ENCODE measurements at regions not wholly inside any gene's neighbourhood (a gene's known extent, or its start where the extent isn't known, plus 50 kb on each side); places are given as distances from the start of the nearest gene placed in this dataset.
"Not testable (repeated sequence)": the region's sequence is repeated elsewhere in the genome, so short reads cannot be mapped to it uniquely, and the experiment has no call there.

DNA sequence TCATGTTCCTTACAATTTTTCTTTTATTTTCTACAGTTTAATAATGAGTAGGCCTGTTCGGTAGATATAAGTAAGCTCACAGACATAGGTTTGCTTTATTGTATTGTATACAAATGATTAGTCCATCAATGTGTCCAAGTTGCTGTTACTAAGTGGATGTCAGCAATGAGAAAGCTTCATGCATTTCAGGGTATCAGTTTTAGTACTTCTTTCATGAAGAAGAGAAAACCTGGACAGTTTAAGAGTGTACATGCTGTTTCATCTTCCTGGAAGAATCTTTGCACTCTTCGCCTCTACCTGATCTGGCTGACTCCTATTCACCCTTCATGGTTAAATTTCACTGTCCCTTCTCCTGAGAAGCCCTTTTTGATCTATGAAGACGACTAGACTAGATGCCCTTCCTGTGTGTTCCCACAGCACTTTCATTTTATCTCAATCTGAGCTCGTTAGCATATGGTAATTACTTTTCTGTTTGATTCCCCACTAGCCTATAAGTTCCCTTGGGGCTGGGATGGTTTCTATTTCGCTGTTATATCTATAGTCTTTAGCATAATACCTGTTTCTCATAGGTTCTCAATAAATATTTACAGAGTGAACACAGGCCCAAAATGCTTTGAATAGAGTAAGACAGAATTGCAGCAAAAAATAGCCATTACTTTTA is 70.7 kb downstream of the CETN3 start:
- DNase-seq = no peak

DNA sequence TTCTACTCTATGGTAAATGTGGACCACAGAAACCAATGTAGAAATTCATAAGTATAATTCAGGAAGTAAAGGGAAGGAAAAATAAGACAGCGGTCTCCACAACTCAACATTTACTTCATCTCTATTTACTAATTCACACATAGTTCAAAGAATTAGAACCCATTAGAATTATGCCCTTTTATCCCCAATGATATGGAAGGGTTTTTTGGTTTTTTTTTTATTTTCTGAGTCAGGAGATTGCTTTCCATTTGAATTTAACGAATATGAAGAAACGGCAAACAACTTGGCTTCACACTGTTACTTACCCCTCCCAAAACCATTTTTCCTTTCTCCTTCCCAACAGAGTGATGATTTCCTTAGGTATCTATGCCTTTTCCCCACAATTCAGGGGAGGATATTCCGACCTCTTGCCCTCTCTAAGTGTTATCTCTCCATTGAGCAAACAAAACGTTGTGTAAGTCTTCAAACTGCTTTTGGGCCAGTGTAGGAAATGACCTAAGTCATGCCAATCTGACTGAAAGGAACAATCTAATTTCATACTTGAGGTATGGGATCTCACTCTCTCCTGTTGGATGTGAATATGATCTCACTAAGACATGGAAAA is 72.0 kb downstream of the CETN3 start:
- peak; percentile 64 for DNase-seq

DNA sequence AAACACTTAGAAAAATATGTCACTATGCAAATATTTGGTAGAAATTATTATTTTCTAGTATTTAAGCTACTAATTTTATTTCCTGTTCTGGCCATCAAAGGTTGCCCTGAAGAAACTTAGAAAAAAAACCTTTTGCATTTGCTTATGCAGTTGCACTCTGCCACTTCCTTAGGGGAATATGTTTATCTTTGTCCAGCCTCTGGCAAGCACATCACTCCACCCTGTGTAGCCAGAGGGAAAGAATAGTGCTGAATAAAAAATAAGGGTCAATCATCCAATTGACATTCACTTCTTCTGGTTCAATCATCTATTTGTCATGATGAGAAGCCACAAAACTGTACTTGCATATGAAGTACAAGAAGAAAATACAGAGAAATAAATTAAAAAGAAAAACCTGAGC is 72.8 kb downstream of the CETN3 start:
- no peak for DNase-seq

DNA sequence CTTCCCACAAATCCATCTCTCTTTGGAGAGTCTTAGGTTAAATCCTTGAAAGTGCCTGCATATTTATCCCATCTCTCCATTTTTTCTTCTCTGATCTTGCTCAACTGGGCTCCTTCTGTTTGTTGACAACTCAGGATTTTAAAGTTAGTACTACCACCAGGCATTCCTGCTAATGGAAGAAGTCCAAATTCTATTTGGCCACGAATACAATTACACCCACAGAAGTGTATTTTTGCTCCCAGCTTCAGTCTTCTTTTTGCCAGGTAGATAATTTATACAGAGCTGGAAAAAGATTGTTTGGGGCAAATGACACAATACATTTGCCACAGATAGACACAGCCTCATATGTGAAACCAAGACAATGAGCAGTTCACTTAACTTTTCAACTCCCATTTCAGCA is 74.8 kb downstream of the CETN3 start:
- no peak for DNase-seq

DNA sequence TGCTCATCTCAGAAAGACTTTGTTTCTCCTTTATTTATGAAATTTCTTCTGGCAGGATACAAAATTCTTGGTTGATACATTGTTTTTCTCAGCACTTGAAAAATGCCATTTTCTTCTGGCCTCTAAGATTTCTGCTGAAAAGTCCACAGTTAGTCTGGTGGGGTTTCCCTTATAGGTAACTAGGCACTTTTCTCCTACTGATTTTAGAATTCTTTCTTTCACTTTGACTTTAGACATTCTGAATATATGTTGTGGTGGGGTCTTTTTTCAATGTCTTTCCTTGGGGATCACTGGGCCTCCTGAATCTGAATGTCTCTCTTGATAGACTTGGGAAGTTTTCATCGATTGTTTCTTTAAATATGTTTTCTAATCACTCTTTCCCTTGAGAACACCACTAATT is 79.6 kb downstream of the CETN3 start:
- DNase-seq = no peak

DNA sequence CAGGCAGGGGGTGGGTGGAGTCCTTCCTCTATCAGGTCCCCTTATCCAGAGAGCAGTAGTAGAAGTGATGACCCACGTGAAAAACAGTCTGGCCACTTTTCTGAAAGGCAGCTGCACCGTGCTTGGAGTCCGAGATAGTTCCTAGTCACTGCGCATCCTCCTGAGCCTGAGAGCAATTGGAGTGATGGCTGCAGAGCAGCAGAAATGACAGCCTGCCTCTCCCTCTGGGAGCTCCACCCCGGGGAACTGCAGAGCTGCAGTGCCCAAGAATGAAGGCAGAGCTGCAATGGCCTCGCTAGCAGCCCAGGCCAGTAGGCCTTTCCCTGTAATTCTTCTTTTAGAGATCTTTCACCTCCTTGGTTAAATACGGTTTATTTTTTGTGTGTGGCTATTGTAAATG is 82.6 kb downstream of the CETN3 start:
- no peak for DNase-seq

DNA sequence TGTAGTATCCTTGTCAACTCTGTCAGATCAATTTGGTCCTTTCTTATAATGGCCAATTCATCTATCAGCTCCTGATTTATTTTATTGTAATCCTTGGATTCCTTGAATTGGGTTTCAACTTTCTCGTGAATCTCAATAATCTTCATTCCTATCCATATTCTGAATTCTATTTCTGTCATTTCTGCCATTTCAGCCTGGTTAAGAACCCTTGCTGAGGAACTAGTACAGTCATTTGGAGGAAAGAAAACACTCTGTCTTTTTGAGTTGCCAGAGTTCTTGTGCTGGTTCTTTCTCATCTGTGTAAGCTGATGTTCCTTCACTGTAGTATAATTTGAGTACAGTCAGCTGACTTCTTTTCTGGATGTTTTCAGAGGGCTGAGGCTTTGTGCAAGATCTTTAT is 84.5 kb downstream of the CETN3 start:
- no peak for DNase-seq

DNA sequence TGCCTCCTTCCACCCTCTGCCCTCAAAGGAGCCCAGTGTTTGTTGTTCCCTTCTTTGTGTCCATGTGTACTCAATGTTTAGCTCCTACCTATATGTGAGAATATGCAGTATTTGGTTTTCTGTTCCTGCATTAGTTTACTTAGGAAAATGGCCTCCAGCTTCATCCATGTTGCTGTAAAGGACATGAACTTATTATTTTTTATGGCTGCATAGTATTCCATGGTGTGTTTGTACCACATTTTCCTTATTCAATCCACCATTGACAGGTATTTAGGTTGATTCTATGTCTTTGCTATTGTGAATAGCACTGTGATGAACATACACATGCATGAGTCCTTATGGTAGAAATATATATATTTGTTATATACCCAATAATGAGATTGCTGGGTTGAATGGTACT is 89.2 kb downstream of the CETN3 start:
- DNase-seq = not testable (repeated sequence)

DNA sequence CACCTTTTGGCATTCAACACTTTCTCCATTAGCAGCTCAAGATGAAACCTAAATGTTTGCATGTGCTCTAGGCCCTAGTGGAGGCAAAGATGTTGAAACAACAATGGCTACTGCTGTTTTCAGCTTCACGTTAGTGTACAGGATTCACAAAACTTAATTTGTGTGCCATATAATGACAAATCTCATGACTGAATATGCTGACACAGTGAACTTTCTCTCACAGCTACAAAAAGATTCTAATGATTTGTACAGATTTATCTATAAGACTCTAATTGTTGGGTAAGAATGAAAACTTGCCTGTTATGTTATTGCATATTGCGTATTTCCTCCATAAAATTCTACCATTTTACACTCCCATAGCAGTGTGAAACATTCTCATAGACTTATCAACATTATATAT is 97.5 kb downstream of the CETN3 start:
- no peak for DNase-seq

DNA sequence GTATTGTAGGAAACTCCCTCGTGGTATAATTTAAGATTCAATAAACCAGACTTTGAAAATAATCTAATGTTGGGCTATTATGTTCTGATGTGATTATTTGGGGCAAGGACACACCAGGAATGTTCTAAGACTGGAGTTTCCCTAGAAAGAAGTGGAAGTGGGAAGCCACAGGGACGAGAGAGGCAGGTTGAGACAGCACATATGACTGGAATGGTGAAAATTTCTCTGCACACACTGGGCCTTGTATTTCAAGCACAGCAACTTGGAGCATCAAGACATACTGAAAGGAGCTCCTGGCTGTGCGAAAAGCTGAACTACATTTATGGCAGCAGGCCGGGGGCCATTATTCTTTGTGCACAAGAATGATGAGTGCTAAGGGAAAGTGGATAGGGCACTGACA is 98.2 kb downstream of the CETN3 start:
- DNase-seq = no peak

DNA sequence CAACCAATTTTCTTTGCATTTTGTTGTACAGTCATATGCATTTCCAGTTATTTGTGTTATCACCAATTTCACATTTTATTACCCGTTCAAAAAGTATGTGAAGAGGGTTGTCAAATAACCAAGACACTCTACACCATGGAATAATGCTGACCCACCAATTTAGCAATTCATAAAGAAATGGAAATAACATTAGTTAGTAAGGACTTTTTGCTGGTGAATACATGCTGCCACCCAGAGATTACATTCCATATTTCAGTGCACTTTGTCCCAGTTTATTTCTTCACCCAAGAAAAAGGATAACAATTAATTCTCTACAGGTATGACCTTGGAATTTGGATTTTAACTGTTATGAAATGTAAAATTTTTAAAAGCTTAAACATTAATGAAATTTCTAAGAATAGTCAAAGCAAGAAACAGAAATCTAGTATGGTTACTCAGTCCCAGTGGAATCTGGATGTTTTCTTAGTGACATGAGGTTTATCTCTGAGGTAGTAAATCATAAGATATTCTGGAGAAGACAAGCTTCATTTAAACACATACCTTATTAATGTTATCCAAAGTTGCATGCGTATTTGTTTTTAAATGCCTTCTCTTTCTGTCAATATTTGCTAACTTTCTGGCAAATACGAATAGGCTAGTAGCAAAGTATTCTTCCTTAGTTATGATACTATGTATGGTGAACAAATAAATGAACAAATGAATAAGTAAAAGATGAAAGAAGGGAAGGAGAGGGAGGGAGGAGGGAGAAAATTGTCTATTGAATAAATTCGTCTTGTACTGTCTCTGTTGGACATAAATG is 100.6 kb downstream of the CETN3 start:
- peak; percentile 14 for DNase-seq

DNA sequence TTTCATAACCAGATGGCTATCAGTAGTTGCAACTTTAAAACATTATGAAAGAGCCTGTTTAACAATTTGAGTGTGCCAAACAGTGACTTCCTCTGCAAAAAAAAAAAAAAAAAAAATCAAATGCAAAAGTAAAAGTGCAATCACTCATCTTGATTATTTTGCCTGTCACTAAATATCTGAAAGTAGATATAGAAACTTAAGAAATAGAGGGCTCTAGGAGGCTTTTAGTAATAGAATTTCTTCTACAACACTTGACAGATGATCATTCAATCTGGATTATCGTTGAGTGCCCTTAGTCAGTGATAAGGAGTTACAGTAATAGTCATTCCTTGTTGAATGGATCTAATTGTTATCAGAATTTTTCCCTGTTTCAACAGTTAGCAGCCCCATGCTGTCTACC is 101.8 kb downstream of the CETN3 start:
- no peak for DNase-seq

DNA sequence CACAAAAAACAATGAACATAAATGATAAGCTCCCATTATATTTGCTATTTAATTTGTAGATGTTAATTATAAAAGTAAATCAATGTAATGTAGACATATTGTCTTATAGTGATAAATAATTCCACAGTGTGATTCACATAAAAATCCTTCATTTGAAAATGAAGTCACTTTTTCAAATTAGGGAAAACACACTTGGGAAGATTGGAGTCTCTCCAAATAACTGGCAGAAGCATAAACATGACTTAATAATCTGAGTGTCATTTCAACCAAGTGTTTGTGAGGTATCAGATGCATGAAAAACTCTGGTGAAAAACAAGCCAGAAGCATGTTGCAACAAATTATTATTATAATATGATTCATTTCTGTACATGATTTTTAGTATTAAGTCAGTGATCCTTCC is 102.2 kb downstream of the CETN3 start:
- no peak for DNase-seq

DNA sequence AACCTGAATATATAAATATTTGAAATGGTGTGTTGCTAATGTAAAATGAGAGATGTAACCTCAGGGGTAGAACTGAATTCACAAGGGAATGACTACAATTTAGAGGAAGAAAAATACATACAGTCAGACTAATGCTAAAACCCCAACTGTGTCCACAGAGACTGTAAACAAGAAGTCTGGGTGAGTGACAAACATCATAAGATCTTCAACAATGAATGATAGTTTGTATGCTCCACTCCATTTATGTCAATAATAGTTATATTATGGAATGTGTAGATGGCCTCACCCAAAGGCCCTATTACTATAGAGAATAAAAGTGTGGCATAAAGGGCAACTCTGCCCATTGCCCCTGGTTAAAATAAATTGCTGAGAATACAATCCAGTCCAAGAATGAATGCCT is 102.9 kb downstream of the CETN3 start:
- DNase-seq = no peak

DNA sequence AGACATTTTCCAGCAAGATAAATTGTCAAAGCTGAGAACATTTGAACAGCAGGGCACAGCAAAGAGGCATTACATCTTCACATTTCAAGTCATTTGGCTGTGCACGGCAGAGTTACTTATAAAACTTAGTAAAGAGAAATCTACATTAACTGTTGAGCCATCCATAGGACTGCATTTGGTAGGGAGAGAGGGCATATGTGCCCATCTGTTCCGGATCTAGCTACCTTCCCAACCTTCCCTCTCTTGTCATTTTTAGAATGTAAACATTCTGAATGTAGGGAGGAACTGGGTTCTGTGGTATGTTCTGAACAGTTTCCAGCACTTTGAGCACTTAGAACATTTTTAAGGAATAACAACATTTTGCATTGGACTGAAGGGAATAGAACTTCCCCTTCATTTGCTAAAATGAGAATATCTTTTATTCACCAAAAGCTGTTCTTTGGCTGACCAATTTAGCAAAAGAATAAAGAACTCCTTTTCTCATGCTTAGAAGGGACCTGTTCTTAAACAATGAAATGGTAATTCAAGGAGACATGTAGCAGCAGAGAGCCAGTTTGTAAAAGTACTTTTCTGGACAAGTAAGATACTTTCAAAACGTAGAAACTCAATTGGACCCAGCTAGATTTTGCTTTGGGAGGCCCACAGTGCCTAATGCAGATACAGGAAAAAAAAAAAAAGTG is 104.4 kb downstream of the CETN3 start:
- no peak for DNase-seq

DNA sequence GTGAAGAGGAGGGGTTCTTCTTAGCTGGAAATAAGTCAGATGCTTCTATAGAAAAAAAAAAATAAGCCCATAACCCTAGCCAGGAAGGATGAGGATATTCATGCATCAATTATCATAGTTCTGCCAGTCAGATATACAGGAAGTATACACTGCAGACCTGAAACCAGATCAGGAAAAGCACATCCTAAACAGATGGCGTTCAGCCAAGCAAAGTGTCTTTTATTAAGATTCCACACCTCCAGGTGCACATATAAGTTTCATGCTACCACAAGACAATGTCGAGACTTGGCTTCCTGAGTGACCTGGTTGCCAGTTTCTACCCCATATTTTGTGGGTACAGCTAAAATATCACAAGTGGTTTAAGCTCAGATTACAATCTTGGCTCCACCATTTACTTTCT is 108.3 kb downstream of the CETN3 start:
- DNase-seq = no peak

DNA sequence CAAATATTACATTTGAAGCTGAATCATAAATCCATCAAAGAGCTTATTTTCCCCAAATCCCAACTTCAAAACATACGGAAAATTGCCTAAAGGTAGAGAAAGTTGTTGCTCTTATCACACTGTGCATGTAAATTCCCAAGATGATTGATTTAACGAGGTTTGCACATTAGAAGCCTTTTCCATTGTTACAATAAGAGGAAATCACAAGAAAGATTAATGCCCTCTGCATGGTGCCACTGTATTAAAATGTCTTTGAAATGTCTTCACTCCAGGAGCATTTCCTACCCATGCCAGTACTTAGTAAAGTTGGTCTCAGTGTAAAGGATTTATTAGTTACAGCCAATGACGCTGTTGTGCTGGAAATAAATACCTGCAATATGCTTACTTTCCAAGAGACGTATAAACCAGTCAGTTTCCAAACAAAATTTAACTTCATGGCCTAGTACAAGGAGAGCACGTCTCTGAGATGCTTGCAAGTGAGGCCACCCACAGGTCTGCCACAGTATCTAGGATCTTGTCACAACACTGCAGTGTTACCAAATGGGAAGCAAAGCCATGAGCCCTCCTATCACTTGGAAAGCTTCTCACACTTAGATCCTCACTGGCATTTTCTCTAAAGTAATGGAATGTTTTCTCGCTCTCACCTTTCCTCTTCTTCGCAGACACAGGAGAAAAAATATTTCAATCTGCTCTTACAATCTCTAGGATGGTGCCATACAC is 112.4 kb downstream of the CETN3 start:
- DNase-seq = no peak

DNA sequence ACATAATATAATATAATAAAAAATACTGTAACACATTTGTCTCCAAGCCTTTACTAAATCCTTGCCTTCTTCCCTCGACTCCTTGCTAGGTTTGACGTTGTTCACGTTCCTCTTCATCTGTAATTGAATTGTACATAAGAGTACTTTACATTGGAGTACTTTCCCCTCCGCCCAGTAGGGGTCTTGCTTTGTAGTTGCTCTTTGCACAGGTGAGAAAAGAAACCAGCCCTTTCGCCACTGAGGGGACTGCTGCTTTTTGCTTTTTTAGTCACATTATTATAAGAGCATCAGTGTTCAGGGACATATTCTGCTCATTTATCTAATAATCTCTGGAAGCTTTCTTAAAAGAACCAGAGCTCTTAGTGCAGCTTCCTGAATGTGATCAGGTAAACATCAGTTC is 115.0 kb downstream of the CETN3 start:
- DNase-seq = no peak

DNA sequence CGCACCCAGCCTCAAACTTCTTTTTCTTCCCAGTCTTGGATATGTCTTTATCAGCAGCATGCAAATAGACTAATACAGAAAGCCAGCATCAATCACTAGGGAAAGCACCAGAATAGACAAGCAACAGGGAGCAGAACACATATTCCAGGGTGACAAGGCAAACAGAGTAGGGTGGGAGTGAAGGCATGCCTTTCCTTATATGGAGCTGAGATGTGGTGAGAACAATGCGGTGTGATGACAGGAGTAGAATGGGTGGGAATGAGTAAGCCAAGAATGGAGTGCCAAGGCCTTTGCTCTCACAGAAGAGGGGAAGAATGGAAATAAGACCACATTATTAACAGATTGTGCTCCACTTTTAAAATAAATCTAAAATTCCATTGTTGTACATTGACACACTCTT is 115.6 kb downstream of the CETN3 start:
- DNase-seq = peak; percentile 37

DNA sequence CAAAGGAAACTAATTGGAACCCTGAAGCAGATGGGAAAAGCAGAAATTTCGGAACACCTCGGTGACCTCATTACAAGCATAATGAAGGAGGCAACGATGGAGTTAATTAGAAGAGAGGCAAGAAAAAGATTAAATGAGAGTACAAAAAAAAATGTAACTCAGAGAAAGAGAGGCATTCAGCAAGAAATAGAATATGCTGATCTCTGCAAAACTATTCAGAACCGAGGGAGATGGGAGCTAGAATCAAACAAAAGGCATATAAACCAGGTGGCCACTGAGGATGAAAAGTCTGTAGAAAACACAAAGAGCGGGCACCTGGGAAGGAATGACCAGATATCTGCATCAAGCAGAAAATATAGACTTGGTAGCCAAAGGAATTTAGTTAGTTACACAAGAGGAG is 118.9 kb downstream of the CETN3 start:
- DNase-seq = no peak

DNA sequence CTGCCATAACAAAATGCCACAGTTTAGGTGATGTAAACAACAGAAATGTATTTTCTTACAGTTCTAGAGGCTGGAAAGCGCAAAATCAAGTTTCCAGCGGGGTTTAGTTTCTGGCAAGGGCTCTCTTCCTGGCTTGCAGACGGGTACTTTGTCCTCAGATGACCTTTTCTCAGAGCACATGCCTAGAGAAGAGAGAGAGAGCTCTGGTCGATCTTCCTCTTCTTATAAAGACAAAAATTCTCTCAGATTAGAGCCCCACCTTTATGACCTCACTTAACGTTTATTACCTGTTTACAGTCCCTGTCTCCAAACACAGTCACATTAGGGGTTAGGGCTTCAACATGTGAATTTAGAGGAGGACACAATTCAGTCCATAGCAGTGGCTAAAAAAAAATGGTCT is 119.7 kb downstream of the CETN3 start:
- no peak for DNase-seq

DNA sequence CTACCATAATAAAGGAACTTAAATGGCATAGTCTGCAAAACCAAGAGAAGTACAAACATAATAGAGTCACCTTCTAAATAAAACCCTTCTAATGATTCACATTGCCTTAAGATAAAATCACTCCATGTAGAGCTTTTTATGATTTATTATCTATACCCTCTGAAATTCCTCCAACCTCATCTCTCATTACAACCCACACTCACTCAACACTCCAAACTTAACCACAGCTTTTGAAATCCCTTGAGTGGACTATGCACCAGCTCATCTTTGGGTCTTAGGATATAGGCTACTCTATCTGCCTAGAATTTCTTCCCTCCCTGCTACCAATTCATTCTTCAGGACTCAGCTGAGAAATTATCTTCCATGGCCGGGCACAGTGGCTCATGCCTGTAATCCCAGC is 122.5 kb downstream of the CETN3 start:
- no peak for DNase-seq

DNA sequence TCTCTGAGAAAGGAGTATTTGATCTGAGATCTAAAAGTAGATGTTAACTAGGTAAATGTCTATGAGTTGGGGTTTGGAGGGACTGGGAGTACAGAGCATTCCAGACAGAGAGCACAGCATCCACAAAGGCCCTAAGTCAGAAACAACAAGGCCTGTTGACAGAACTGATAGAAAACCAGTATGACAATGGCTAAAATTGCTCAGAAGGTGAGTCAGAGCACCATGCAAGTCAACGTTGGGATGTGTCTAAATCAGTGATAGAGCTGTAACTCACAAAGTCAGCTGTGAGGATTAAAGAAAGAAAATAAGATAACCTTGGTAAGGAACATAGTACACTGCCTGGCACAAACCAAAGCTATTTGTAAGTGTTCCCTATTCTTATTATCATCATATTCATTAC is 124.0 kb downstream of the CETN3 start:
- no peak for DNase-seq

Measured in NCI-H226 (cell line).